HG03521 (cell line): ENCODE measurements at regions not wholly inside any gene's neighbourhood (a gene's known extent, or its start where the extent isn't known, plus 50 kb on each side); places are given as distances from the start of the nearest gene placed in this dataset.

Experiments
- ATAC-seq: cut with Tn5 transposase; IDR thresholded peaks from one replicate; pipeline ENCODE4 v1.9.1; 2021; ENCODE audit warnings: mild to moderate bottlenecking, moderate library complexity; ENCODE audit not compliant: unreplicated experiment

DNA sequence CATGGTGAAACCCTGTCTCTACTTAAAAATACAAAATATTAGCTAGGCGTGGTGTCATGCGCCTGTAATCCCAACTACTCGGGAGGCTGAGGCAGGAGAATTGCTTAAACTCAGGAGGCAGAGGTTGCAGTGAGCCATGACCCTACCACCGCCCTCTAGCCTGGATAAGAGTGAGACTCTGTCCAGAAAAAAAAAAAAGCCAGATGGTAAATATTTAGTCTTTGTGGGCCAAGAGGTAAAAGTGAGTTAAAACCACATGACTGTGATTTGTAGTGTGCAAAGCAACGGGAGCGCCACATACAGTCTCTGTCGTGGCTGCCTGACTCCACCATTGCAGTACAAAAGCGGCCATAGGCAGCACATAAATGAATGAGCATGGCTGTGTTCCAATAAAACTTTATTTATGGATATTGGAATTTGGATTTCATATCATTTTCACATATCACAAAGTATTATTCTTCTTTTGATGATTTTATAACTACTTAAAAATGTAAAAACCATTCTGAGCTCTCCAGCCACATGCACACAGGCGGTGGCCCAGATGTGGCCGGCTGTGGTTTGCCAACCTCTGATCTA, 51.8 kb upstream of the CASZ1 start:
- ATAC-seq: no peak

DNA sequence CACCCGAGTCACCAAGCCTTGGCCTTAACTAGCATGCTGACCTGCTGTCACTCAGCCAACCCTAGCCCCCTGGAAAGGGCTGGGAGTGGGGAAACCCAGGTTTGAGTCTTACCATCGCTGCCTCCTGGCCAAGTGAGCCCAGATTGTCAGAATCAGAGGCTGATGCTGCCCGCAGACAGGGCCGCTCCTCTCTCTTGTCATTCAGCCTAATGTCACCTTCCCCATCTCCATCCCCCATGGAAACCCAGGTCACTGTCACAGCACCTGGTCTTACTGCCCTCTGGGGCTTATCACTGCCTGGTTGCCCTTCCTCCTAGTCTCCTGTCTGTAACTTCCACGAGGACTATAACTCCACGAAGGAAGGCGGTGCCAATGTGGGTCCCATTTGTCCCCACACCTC, 53.6 kb upstream of the CASZ1 start:
- ATAC-seq: no peak

DNA sequence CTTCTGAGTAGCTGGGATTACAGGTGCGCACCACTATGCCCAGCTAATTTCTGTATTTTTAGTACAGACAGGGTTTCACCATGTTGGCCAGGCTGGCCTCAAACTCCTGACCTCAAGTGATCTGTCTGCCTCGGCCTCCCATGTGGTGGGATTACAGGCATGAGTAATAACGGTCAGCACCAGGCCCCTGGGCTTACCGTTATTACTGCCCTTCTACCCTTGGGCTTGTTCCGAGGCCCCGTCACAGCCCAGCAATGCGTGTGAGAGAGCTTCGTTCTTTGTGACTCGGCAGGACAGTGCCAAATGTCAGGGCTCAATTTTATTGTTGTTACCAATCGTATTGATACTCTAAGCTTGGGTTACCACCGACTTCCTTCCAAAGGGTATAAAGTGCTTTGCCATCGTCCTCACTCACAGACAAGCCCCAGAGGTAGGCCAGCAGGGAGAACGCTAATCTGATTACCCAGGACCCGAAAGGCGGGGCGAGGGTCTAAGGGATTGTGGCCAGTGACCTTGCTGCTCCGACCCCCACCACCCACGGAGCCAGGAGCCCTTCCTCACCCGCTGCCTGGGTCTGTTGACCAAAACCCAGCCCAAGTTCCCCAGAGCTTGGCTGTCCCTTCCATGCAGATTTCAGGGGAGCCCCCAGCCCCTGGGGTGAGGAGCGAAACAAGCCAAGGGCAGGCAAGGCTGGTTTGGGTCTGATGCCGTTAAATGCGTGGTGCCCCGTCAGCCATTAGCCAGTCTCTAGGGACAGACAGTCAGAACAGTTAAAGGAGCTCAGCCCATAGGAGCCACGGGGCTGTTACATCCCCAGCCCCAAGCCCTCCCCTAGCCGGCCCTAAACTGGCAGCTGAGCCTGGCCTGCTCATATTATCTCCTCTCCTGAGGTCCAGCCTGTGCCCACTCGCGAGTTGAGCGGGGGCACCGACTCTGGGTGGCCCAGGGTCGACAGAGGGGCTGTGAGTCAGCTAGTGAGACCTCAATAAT, 54.9 kb upstream of the CASZ1 start:
- no peak for ATAC-seq

- no peak for ATAC-seq
Measured at GRCh38 chr1:10852018-10852417, 55.6 kb upstream of the CASZ1 start.

GRCh38 chr1:10852486-10852885, 56.0 kb upstream of the CASZ1 start:
- ATAC-seq: no peak

- no peak for ATAC-seq
Measured at GRCh38 chr1:10852998-10853520, 56.6 kb upstream of the CASZ1 start.

DNA sequence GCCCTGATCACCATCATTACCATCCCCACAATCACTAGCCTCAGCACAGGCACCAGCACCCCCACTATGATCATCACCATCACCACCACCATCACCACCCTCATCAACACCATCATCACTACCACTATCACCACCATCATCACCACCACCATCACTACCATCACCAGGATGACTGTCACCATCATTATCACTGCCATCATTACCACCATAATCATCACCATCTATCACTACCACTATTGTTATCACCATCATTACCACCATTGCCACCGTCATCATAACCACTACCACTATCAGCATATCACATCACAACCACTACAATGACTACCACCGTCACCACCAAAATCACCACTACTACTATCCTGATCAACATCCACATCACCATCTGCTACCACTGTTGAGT, 57.3 kb upstream of the CASZ1 start:
- no peak for ATAC-seq

DNA sequence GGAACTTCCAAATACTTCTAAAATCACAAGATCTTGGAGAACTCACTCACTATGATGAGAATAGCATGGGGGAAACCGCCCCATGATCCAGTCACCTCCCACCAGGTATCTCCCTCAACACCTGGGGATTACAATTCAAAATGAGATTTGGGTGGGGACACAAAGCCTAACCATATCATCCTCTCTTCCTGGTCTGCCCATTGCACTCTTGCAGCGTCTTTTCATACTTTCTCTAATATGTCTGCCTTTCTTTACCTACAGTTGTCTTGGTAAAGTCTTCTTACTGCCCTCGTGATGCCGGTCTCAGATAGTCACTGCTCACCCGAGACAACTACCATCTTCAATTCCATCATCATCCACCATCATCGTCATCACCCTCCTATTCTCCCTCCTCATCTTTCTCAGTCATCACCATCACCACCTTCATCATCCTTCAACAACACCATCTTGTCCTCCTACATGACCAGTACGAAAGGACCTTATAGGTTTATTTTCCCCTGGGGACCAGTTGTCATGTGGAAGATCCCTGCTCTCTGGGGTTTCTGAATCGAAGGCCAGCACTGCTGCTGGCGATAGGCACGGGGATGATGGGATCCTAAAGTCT, 58.5 kb upstream of the CASZ1 start:
- ATAC-seq: no peak

DNA sequence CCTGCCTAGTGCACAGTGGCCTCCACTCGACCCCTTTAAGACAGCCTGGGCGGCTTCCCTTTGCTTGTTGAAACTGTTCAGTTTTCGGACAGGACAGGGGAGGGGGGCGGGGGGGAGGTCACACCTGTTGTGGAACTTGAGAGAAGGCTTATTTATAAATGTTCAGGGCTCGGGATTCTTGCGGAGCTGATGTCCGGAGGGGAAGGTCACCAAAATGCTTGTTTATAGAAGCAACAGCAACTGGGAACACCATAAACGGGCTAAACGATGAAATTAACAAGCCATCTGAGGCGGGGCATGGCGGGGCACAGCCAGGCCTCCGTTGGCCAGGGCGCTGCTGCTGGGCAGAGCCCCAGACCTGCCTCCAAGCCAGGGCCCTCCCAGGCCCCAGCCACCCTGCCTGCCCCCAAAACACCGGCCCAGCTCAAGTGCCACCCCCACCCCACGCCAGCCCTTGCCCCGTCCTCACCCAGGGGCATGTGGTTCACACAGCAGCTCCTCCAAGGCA, 59.8 kb upstream of the CASZ1 start:
- no peak for ATAC-seq

- ATAC-seq: no peak
Measured at GRCh38 chr1:10856863-10857598, 60.6 kb upstream of the CASZ1 start.

- ATAC-seq: no peak
Measured at GRCh38 chr1:10857687-10858086, 61.2 kb upstream of the CASZ1 start.

DNA sequence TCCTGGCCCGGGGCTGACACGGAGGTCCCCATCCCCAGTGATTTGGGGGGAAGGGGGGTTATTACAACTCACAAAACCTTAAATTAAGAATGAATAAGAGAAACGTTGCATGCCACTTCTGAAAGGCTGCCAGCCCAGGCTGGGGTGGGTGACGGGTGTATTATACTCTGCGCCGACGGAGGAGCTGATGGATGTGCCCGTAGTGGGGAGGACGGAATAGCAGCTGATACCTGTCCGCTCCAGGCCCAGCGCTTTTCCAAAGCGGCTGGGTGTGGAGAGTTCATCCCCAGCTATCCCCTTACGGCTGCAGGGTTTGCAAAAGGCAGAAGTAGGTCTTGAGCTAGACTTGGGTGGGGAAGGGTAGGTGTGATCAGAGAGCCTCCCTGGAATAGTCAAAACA, 63.8 kb upstream of the CASZ1 start:
- ATAC-seq: no peak

DNA sequence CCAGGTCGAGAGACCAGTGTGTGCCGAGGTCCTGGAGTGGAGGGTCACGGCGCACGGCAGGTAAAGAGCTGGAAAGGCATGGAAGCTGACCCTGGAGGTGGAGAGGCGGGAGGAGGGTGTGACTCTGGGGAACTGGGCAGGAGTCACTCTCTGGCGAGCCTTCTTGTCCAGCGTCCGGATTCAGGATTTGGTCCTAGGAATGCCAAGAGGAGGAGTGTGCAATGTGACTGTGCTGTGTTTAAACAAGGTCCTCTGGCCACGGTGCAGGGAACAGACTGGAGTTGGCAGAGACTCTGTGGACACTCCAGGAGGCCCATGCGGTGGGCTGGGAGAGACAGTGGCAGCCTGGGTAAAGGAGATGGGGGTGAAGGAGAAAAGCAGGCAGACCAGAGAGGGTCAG, 64.2 kb upstream of the CASZ1 start:
- ATAC-seq: no peak

- no peak for ATAC-seq
Measured at GRCh38 chr1:10861822-10862221, 65.4 kb upstream of the CASZ1 start.

DNA sequence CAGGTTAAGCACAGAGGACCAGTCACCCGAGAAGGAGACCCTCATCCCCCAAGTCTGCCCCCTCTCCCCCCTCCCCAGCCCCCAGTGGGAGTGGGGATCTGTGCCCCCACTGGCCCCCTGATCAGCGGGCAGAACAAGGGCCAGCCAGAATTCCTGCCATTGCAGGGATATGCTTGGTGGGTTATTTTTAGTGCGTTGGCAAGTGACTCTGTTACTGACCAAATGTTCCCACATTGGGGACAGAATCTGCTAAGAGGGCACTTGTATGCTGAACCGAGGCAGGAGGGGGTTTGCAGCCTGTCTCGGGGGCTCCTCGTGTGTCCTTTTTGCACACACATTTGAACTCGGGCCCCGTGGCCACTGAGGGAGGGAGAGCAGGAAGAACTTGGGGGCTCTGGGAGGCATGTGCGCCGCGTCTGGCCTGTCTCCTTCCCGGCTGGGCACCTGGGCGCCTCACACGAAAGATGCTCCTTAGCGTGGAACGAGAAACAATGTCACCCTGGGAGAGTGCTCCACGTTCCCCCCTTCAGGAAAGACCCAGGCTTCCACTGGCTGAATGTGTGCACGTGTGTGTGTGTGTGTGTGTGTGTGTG, 66.4 kb upstream of the CASZ1 start:
- no peak for ATAC-seq

DNA sequence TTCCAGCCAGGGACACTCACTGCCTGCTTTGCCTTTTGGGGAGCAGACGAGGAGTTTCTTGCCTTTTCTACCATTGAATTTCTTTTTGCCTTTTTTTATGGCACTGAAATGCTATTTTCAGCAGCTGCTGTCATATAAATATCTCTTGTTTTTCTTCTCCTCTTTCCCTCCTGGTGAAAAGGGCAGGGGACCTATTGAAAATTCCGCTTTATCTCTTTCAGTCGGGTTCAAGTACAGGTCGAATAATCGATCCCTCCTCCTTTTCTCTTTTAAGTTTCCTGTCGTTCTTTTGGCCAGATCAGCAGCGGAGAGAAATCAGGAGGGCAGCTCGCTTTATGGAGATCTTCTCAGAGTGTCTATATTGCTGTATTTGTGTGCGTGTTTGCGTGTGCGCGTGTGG, 67.4 kb upstream of the CASZ1 start:
- no peak for ATAC-seq

- no peak for ATAC-seq
Measured at GRCh38 chr1:10864776-10865175, 68.3 kb upstream of the CASZ1 start.

DNA sequence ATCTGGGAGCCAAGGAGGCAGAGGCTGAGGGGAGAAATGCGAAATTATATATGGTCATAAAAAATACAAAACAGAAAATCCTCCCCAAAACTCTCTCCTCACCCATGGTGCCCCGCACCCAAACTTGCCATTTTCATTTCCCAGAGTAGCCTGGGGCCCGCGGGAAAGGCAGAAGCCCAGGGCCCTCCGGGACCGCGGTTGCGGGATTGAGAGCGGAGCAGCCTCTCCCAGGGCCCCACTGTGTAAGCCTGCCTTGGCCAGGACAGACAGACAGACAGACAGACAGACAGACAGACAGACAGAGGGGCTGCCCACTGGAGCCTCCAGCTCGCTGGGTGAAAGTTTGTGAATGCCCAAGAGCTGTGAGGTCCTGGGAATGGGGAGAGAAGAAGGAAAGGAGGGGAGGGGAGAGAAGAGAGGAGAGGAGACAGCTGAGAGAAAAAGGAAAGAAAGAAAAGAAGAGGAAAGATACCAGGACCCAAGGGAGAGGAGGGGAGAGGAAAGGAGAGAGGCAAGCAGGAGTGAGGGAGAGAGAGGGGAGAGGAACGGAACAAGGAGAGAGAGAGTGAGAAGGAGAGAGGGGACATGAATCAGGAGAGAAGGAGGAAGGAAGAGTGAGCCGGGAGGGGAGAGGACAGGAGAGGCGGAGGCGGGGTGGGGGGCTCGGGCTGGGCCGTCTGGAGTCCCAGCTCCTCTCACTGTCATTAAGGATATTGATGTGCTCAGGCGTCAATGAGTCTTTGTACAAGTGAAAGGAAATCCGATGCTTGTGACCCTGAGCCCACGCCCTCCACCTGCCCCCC, 69.3 kb upstream of the CASZ1 start:
- no peak for ATAC-seq

GRCh38 chr1:10866321-10867093, 70.1 kb upstream of the CASZ1 start:
- no peak for ATAC-seq
